NAMALWA (cell line): ENCODE measurements at regions not wholly inside any gene's neighbourhood (a gene's known extent, or its start where the extent isn't known, plus 50 kb on each side); places are given as distances from the start of the nearest gene placed in this dataset.

Experiments
- DNase-seq: peaks from one replicate; pipeline ENCODE4 v3.0.0-alpha.2; 2015; ENCODE audit warnings: low spot score

DNA sequence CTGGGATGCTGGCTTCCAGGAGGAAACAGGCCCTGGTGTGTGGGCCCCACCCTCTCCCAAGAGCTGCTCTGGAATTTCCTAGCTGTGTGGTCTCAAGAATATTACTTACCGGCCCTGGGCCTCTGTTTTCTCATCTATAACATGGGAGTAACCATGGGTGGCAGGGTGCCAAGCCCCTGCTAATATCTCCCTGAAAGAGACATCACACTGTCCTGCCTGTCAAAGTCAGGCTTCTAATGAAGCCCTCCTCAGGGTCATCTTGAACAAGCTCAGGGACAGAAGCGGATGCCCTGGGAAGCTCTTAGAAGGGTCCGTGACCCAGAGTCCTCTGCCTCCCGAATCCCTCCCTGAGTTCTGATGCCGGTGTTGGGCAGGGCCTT, 173.2 kb upstream of the HDAC4 start:
- no peak for DNase-seq

GRCh38 chr2:239570971-239571520, 170.2 kb upstream of the HDAC4 start:
- no peak for DNase-seq

GRCh38 chr2:239570216-239570925, 169.6 kb upstream of the HDAC4 start:
- DNase-seq: no peak

DNA sequence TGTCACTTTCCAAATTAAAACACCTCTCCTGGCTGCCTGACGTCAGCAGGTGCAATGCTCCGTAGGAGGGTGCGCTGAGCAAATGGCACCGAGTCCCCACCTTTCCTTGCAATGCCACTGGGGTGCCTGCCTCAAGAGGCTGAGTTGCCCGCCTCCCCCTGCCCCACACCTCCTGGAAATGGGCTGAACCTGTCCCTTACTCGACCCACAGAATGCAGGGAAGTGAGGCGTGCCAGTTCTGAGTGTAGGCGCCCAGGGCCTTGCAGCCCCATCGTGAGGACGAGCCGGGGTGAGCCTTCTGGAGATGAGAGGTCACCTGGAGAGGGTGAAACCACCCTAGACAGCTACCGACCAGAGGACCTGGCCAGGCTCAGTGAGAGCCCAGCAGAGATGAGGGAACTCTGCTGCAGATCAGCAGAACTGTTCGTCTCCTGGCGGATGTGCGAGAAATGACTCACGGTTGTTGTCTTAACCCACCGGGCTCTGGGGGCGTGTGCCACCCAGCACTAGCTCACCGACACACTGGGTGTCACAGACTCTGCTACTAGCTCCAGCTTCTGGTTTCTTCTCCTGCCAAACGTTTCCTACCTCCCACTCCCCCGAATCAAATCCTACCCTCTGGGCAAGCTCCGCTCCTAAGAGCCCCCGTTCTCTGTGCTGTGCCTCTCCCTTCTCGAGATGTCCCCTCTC, 168.7 kb upstream of the HDAC4 start:
- DNase-seq: no peak

GRCh38 chr2:239568601-239569000, 167.8 kb upstream of the HDAC4 start:
- DNase-seq: no peak

GRCh38 chr2:239567786-239568185, 167.0 kb upstream of the HDAC4 start:
- DNase-seq: no peak

- no peak for DNase-seq
Observed at GRCh38 chr2:239566995-239567568, 166.3 kb upstream of the HDAC4 start.

GRCh38 chr2:239566162-239566994, 165.6 kb upstream of the HDAC4 start:
- DNase-seq: no peak

DNA sequence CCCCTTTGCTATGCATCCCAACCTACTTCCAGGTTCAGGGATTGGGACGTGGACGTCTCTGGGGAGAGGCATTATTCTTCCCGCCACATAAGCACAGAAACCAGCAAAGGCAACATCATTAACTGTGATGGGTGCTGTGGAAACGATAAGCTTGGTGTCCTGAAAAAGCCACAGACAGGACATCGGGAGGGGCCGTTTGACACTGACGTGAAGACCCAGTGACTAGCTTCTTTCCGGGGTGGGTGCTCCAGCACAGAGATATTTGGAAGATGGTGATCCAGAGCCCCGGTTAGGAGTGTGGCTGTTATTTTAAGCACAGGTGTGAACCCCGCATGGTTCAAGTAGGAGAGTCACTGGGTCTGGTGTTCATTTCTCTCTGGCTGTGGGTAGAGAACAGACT, 163.8 kb upstream of the HDAC4 start:
- DNase-seq: no peak

DNA sequence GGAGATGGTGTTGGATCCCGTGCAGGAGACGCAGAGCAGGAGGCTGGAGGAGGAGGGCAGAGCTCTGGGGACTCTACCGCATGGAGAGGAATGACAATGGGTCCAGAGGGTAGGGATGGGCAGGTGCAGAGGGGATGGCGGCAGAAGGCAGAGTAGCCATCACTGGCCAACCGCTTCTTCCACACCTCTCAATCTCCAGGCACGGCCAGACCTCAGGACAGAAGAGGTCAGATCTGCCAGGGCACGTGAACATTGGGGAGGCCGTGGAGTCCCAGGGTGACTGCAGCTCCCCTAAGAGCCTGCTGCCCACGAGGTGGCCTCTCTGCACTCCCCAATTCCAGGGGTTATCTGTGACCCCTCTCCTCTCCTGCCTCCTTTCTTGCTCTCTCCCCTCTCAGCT, 162.7 kb upstream of the HDAC4 start:
- no peak for DNase-seq

GRCh38 chr2:239561446-239562001, 160.7 kb upstream of the HDAC4 start:
- DNase-seq: no peak

- DNase-seq: no peak
Observed at GRCh38 chr2:239559417-239560261, 158.8 kb upstream of the HDAC4 start.

DNA sequence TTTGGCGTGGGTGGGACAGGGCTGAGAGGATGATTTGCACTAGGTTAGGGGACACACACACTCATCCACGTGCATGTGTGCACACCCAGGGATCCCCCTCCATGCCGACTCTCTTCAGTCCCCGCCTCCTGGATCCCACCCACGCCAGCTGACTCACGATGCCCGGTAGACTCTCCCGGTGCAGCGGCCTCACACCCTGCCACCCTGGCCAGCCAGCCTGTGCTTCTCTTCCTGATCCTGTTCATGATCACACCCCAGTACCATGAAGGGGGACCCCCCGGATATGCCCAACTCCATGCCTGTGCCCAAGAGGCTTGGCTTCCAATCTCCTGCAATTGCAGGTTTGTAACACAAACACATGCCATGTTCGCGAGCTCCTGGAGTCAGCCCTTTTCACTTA, 157.8 kb upstream of the HDAC4 start:
- DNase-seq: no peak

- no peak for DNase-seq
Observed at GRCh38 chr2:239557516-239557915, 156.7 kb upstream of the HDAC4 start.

DNA sequence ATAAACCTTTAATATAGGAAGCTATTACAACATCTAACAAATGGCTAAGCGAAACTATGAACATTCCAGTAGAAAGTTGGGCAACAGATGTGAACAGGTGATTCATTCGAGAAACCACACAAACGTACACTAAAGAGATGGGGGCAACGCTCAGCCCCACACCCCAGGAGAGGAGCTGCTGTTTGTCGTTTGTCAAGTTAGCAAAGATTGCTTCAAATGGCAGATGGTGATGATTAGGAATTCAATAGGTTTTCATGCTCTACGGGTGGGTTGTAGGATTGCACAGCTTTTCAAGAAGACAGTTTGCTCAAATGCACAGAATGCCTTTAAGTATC, 154.7 kb upstream of the HDAC4 start:
- DNase-seq: no peak

DNA sequence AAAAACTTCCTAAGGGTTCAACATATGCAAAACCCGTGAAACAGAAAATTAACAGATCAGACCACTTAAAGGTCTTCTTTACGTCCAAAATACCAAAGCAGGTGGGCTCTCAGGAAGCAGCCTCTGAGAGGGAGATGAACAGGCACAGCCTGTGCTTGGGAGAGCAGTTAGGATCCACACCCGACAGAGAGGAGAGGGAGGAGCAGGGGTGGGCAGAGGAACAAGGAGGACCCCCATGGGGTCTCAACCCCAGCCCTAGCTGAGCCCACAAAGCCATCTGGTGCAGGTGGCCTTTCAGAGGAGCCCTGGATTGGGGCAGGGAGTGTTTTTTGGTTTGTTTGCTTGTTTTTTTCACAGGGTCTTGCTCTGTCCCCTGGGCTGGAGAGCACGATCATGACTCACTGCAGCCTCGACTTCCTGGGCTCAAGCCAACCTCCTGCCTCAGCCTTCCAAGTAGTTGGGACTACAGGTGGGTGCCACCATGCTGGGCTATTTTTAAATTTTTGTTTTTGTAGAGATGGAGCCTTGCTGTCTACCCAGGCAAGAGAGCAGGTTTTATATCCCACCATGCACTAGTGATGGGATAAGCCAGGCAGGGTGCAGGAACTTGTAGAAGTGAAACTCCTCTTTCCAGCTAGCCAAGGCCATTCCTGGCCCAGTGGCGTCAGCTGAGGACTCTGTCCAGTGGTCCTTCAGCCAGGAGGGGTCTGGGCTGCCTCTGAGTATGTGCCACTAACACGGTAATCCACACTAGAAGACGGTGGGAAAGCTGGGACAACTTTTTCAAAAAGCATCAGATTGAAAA, 154.1 kb upstream of the HDAC4 start:
- DNase-seq: no peak

DNA sequence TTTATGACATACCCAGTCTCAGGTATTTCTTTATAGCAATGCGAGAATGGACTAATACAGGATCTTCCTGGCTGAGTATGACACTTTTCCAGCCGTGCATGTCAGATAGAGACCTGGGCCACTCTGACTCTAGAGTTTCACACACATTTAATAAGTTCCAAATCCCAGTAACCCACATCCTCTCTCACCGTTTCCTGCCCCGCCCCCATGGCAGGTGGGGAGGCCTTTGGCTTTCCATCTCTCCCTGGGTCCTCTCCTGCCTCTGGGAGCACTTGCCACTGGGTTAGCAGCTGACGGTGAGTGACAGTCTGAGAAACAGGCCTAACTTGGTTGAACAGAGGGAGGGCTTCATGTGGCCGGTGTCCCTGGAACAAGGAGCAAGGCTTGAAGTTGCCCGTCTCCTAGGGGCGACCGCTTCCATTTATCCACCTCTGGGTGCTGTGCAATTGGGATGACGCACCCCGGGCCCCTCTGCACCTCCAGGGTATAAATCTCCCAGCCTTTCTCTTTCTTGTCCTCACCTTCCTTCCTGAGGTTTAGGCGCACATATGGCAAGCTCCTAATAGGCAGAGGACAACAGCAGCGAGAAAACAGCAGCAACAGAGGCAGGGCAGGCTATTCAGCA, 152.7 kb upstream of the HDAC4 start:
- no peak for DNase-seq

- DNase-seq: no peak
Observed at GRCh38 chr2:239552213-239552926, 151.6 kb upstream of the HDAC4 start.

- DNase-seq: no peak
Observed at GRCh38 chr2:239551206-239551605, 150.4 kb upstream of the HDAC4 start.
